ENCODE measurements at regions not wholly inside any gene's neighbourhood (a gene's known extent, or its start where the extent isn't known, plus 50 kb on each side); places are given as distances from the start of the nearest gene placed in this dataset.

DNA sequence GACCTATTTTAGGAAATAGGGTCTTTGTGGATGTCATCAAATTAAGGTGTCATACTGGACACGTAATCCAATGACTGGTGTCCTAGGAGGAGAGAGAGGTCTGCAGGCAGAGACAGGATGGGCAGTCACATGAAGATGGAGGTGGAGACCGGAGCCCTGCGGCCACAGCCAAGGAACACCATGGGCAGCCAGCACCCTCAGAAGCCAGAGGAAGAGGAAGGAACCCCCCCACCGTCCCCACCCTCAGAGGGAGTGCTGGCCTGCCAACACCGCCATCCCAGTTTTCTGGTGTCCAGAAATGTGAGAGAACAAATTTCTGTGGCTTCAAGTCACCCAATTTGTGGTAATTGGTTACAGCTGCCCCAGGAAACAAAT, 88.3 kb downstream of the NSUN2 start:
- TF ChIP-seq, protein P1, sequence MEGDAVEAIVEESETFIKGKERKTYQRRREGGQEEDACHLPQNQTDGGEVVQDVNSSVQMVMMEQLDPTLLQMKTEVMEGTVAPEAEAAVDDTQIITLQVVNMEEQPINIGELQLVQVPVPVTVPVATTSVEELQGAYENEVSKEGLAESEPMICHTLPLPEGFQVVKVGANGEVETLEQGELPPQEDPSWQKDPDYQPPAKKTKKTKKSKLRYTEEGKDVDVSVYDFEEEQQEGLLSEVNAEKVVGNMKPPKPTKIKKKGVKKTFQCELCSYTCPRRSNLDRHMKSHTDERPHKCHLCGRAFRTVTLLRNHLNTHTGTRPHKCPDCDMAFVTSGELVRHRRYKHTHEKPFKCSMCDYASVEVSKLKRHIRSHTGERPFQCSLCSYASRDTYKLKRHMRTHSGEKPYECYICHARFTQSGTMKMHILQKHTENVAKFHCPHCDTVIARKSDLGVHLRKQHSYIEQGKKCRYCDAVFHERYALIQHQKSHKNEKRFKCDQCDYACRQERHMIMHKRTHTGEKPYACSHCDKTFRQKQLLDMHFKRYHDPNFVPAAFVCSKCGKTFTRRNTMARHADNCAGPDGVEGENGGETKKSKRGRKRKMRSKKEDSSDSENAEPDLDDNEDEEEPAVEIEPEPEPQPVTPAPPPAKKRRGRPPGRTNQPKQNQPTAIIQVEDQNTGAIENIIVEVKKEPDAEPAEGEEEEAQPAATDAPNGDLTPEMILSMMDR (IDR thresholded peaks at IDR 0.05) = no peak
- no peak for TF ChIP-seq POLR2A (IDR thresholded peaks at IDR 0.05)
